ENCODE measurements at regions not wholly inside any gene's neighbourhood (a gene's known extent, or its start where the extent isn't known, plus 50 kb on each side); places are given as distances from the start of the nearest gene placed in this dataset.

DNA sequence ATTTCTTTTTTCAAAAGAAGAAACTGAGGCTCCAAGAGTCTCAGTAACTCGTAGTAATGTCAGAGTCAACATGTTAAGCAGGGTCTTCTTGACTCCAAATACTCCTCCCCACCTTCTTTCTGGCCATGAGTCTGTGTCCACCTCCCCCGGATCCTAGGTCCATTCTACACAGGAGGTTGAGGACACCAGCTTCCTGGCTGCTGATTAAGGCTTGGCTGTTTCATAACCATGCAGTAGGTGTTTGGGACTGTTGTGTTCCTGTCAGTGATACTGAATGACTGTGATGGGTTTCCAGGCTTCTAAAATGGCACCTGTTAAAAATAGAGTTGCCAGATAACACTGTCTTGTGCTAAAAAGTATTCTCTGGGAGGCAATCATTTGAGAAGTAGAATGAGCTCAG, 130.8 kb upstream of the IL12A start:
- TF ChIP-seq, protein P1, sequence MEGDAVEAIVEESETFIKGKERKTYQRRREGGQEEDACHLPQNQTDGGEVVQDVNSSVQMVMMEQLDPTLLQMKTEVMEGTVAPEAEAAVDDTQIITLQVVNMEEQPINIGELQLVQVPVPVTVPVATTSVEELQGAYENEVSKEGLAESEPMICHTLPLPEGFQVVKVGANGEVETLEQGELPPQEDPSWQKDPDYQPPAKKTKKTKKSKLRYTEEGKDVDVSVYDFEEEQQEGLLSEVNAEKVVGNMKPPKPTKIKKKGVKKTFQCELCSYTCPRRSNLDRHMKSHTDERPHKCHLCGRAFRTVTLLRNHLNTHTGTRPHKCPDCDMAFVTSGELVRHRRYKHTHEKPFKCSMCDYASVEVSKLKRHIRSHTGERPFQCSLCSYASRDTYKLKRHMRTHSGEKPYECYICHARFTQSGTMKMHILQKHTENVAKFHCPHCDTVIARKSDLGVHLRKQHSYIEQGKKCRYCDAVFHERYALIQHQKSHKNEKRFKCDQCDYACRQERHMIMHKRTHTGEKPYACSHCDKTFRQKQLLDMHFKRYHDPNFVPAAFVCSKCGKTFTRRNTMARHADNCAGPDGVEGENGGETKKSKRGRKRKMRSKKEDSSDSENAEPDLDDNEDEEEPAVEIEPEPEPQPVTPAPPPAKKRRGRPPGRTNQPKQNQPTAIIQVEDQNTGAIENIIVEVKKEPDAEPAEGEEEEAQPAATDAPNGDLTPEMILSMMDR (optimal IDR thresholded peaks at IDR 0.05 in 1 of 3, IDR thresholded peaks at IDR 0.05 in 1 of 3, conservative IDR thresholded peaks at IDR 0.05 in 1 of 3; ENCODE audit: extremely low read depth in 1 of 3, insufficient read depth in 2 of 3, low read length in 3 of 3), result no peak
- no peak for TF ChIP-seq EZH2 (IDR thresholded peaks at IDR 0.05; ENCODE audit: low read length)
- dilution Hi-C loops (cut with MboI; ENCODE audit: extremely low pct_ligation_motif_present, low sequenced_read_pairs), result no loop called here
- Histone ChIP-seq H3K27me3 (ENCODE audit: control insufficient read depth, extremely low read depth, insufficient read depth, low read length) (no peaks in the 10 kb centered on the region), H3K27ac (ENCODE audit: control insufficient read depth, insufficient read depth, low read length) (no peak overlapping the region), H3K4me1 (ENCODE audit: control insufficient read depth, extremely low read depth, insufficient read depth, low read length) (peaks cover 67% of the 10 kb centered on the region), H3K9me3 (ENCODE audit: control insufficient read depth, low read depth, low read length) (no peaks in the 10 kb centered on the region), H4K20me1 (ENCODE audit: control insufficient read depth, extremely low read depth, insufficient read depth, low read length) (no peaks in the 10 kb centered on the region), H3K4me2 (ENCODE audit: control insufficient read depth, extremely low read depth, insufficient read depth, low read depth, low read length) (peak overlapping the region; percentile 36), H3K36me3 (ENCODE audit: control insufficient read depth in 2 of 2, extremely low read depth in 1 of 2, insufficient read depth in 2 of 2, low read length in 2 of 2) (no peaks in the 10 kb centered on the region), H3K79me2 (ENCODE audit: control insufficient read depth, insufficient read depth, low read length) (peaks cover 62% of the 10 kb centered on the region), H3K4me3 (ENCODE audit: control insufficient read depth in 2 of 3, extremely low read depth in 1 of 3, insufficient read depth in 2 of 3, low read depth in 1 of 3, low read length in 3 of 3) (no peak overlapping the region), H3K9ac (ENCODE audit: control insufficient read depth, extremely low read depth, insufficient read depth, low read length) (no peak overlapping the region), H3K9me1 (ENCODE audit: control insufficient read depth, extremely low read depth, insufficient read depth, low read length) (peaks cover 4% of the 10 kb centered on the region), H2AFZ (ENCODE audit: control insufficient read depth, low read length) (no peak overlapping the region)
- no peak for DNase-seq (ENCODE audit: low read depth, low spot score)
- no peak for FAIRE-seq

DNA sequence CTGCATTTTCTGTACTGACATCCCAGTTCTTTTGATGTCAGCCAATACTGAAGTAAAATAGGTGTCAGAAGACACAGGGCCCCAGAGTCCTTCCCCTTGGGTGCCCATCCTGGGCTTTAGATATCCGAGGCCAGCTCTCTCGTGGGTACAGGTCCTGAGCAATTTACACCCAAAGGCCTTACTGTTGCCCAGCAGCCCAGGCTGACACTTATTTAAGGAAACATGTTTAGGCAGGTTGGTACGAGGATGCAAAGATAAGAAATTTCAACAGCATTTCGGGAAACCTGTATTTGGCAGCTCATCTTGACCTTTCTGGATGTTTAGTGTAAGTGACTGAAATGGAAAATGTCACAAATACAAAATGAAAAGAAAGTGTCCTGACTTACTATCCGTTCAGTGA, 130.0 kb upstream of the IL12A start:
- Histone ChIP-seq H3K79me2 (ENCODE audit: control insufficient read depth, insufficient read depth, low read length) (peaks cover 64% of the 10 kb centered on the region), H3K27ac (ENCODE audit: control insufficient read depth, insufficient read depth, low read length) (no peak overlapping the region), H3K4me2 (ENCODE audit: control insufficient read depth, extremely low read depth, insufficient read depth, low read depth, low read length) (peak overlapping the region; percentile 36), H3K4me1 (ENCODE audit: control insufficient read depth, extremely low read depth, insufficient read depth, low read length) (peaks cover 59% of the 10 kb centered on the region), H3K27me3 (ENCODE audit: control insufficient read depth, extremely low read depth, insufficient read depth, low read length) (no peaks in the 10 kb centered on the region), H4K20me1 (ENCODE audit: control insufficient read depth, extremely low read depth, insufficient read depth, low read length) (no peaks in the 10 kb centered on the region), H3K9me3 (ENCODE audit: control insufficient read depth, low read depth, low read length) (no peaks in the 10 kb centered on the region), H3K9ac (ENCODE audit: control insufficient read depth, extremely low read depth, insufficient read depth, low read length) (no peak overlapping the region), H3K36me3 (ENCODE audit: control insufficient read depth in 2 of 2, extremely low read depth in 1 of 2, insufficient read depth in 2 of 2, low read length in 2 of 2) (no peaks in the 10 kb centered on the region), H3K9me1 (ENCODE audit: control insufficient read depth, extremely low read depth, insufficient read depth, low read length) (peaks cover 4% of the 10 kb centered on the region), H2AFZ (ENCODE audit: control insufficient read depth, low read length) (no peak overlapping the region), H3K4me3 (ENCODE audit: control insufficient read depth in 2 of 3, extremely low read depth in 1 of 3, insufficient read depth in 2 of 3, low read depth in 1 of 3, low read length in 3 of 3) (no peak overlapping the region)
- DNase-seq (ENCODE audit: low read depth, low spot score) (no peak), FAIRE-seq (no peak)
- TF ChIP-seq, protein P1 (optimal IDR thresholded peaks at IDR 0.05 in 1 of 3, IDR thresholded peaks at IDR 0.05 in 1 of 3, conservative IDR thresholded peaks at IDR 0.05 in 1 of 3; ENCODE audit: extremely low read depth in 1 of 3, insufficient read depth in 2 of 3, low read length in 3 of 3), result no peak
- TF ChIP-seq EZH2 (IDR thresholded peaks at IDR 0.05; ENCODE audit: low read length), result no peak
- dilution Hi-C loops (cut with MboI; ENCODE audit: extremely low pct_ligation_motif_present, low sequenced_read_pairs), result no loop called here
